Hematopoietic multipotent progenitor cell treated with erythropoietin and hydrocortisone succinate and interleukin-3 and kit ligand, for 8 days (in vitro differentiated cells): ENCODE measurements at regions not wholly inside any gene's neighbourhood (a gene's known extent, or its start where the extent isn't known, plus 50 kb on each side); places are given as distances from the start of the nearest gene placed in this dataset.
A peak's percentile ranks its signal among the peaks of the same experiment; 100 is the strongest.
"Not testable (repeated sequence)": the region's sequence is repeated elsewhere in the genome, so short reads cannot be mapped to it uniquely, and the experiment has no call there.

Experiments
- DNase-seq: peaks from one replicate; pipeline ENCODE4 v3.0.0-alpha.2; 2015

DNA sequence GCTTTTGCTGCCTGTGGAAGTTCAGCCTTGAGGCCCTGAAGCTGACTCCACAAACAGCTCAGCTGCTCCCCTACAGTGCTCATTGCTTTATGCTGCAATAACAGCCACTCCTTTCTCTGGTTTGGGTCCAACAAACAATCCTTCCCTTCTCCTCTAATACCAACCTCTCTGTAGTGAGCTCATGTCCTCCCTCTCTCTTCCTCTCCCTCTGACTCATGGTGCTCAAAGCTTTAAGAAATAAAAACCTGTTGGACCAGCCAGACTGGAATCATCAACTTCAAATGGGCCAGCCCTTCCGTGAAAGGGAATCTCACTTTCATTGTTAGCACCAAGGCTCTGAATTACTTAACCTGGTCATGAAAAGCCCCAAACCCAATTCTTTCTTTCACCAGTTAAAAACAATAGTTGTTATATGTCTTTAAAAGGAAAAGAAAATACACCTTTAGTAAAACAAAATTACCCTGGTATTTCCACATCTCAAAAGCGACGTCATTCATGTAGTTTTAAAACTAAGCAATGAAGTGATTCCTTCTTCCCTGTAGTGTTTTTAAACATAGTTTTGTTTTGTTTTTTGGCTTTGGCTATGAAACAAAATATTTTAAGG lies 126.4 kb downstream of the DUSP6 start:
- DNase-seq, result no peak

DNA sequence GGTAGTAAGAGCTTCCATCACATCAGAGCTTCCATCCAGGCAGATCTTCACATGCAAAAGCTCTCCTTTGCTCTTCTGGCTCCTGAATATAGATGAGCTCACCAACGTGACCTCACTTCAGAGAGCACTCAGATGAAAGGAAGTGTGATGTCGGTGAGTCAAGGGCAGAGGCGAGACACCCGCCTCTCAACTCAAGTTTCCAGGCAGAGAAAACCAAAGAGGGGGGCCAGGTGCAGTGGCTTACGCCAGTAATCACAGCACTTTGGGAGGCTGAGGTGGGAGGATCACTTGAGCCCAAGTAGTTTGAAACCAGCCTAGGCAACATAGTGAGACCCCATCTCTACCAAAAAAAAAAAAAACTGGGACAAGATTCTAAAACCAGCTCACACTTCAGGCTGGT lies 126.9 kb downstream of the DUSP6 start:
- DNase-seq, result no peak

DNA sequence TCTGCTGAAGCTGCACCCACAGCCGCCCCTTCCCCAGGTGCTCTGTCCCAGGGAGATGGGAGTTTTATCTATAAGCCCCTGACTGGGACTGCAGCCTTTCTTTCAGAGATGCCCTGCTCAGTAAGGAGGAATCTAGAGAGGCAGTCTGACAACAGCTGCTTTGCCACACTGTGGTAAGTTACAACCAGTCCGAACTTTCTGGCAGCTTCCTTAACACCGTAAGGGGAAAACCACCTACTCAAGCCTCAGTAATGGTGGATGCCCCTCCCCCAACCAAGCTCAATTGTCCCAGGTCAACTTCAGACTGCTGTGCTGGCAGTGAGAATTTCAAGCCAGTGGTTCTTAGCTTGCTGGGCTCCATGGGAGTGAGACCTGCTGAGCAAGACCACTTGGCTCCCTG lies 129.7 kb downstream of the DUSP6 start:
- DNase-seq, result not testable (repeated sequence)

DNA sequence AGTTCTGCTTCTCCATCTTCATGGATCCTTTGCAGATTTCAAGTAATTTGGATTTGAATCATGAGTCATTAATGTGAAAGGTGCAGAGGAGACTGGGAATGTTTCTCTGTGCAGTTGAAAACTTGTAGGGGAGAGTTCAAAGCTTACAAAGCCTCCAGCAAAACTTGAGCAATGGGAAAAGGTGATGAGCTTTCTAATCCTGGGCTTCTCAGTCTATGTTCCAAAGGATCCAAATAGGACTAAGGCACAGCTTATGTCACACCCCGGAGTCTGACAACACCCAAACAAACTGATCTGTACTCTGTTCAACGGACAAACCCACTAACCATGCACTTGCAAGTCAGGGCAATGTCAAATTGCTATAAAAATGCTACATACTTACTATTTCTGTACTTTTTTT lies 134.8 kb downstream of the DUSP6 start:
- DNase-seq, result no peak

DNA sequence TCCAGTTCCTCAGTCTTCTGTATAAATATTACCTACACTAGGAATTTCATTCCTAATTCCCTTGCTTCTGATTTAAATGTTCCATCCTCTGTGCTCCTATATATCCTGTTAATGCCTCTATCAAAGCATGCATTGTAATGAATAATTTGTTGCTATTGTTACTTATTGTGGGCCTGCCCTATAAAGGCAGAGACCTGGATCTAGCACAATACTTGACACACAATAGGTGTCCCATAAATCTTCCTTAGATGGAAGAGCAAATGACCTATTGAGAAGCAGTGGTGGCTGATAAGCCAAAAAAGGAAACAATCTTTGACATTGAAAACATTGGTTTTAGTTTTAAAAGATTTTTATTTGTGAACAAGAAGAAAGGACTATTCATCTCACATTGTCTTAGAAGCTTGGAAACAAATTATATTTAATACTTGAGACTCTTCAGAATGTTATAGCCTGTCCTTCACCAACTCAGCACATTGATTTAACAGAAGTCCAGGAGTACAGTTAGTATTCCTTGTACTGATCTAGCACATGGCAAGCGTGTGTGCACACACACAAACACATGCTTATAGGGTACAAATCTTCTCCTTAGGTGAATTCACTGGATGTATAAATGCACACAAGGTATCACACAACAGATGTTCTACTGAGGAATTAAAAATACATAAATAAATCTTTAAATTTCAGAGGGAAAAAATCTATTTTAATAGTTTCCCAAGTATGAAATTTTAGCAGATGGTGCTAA lies 135.9 kb downstream of the DUSP6 start:
- no peak for DNase-seq

DNA sequence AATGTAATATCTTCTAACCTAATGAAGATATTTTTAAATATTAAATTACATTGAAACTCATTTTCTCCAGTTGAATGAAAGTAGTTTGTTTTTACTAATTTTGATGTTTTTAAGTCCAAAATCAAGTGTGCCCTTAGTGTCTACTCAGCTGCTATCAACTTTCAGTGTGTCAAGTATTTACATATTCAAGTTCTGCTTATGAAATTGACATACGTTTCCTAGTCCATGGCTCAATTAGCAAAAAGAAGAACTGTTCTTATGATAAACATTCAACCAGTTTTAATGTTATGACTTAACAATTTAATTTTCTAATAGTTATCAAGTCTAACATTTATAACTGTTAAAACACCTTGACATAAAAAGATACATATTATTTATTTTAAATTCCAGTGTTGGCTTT lies 137.1 kb downstream of the DUSP6 start:
- no peak for DNase-seq

DNA sequence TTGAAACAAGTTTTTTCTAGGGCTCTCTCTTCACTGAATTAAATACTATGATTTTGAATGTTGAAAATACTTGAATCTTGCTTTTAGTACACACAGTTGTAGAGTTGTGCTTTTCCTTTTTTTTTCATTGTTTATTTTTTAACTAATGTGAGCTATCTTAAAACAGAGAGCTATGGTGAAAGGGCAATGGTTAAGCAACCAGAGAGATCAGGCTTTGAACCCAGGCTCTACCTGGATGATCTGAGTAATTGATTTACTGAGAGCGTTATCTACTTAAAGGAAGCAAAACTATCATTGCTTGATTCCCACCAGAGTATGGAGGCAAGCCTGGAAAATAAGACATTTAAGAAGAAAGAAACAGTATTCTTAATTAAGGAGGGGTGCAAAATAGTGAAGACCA lies 138.6 kb downstream of the DUSP6 start:
- DNase-seq, result no peak

DNA sequence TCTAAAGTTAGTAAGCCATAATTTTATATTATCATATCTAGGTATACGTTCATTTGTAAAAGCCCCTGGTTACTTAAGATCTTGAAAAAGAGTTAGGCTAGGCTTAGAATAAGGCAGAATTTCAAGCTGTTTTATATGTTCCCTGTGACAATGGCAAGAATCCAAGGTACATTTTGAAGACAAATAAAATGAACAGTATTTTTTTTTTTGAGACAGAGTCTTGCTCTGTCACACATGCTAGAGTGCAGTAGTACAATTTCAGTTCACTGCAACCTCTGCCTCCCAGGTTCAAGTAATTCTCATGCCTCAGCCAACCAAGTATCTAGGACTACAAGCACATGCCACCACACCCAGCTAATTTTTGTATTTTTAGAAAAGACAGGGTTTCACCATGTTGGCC lies 139.2 kb downstream of the DUSP6 start:
- DNase-seq, result no peak

DNA sequence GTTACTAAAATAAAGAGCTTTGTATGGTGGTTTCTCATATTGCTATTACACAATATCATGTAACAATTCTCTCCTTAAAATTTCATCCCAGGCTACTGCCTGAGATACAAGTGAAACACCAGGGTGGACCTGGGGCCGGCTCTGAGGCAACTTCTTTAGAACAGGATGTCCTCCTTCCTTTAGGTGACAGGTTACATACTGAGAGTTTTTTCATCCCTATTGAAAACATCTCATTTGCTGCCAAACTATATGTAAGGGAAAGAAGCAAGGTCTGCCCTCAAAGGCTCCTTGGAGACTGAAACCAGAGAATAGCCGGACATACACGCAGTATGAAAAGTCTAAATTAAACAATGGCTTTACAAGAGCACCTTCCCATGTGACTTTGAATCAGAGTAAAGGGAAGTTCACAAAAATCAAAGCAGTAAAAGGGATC lies 139.9 kb downstream of the DUSP6 start:
- no peak for DNase-seq

DNA sequence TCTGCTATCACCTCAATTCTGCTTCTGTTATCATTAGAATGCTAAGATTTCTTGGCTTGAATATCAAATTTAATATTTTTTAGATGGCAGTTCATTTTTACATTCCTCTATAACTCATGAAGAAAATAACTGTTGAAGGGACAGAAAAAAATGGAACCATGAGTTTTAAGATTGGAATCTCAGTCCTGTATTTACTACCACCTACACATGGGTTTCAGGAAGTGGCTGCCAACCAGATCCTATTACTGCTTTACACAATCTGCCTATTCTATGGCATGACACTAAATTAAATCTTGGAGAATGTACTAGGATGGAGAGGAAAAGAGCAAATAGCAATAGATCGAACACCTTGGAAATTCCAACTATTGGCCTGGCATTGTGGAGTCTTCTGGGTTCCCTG lies 140.8 kb downstream of the DUSP6 start:
- no peak for DNase-seq

DNA sequence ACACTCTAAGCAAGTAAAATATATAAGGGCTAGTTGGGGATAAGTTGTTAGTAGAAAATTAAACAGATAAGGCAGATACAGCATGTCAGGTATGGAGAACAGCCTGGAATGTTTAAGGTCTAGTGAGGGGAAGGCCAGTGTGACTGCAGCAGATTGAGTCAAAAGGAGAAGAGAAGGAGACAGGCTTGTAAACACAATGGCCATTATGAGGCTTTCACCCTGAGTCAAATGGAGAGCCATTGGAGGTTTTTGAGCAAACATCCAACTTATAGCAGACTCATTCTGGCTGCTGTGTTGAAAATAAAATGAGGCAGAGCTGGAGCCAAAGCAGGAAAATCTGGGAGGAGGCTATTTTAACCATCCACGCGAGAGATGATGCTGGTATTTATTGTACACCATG lies 142.0 kb downstream of the DUSP6 start:
- DNase-seq, result no peak

DNA sequence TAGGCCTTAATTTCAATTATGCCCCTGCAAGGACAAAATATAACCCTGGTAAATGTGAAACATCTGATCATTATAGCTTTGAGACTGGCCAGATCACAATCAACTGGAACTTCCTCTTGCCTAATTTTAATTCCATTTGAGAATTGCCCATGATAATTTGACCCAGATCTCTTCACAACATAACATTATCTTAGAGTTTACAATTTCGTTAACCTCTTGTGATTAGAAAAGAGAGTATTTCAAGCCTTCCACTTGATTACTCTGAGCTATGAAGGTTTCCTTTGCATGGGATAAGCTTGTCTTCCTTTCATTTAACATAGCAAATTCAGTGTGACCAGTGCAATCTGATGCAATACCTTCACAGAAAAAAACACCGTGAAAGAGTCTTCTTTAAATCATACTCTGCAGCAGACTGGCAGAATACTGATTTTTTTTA lies 143.6 kb downstream of the DUSP6 start:
- DNase-seq, result no peak

DNA sequence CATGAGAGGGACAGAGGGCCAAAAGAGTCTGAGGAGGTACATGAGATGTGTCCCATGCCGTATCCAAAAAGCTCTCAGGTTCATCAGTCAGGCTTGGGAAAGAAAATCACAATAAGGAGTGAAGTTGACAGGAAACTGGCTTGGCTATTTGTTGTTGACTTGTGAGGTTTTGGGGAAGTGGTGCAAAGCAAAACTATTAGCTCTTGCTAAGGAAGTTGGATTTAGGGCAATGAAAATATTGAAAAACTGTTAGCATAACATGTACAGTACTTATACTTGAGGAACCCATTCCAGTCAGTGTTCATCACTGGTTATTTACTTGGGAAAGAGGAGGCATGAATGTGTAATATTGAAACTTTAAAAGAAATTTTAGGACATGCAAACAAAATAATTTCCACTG lies 145.9 kb downstream of the DUSP6 start:
- no peak for DNase-seq

DNA sequence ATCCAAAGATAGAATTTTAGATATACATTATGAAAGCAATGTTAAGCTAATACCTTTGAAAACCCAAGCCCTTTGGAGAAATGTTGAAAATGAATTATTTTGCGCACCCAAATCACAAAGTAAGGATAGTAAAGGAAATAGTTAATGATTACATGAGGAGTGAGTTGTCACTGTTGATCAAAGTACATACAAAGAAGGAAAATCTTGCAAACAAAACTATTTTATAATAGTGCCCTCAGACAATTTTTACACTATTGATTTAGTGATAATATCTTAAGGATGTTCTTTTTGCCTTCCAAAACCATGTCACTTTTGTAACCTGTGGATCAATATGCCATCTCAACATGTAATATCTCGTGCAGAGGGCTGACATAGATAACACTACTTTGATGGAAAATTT lies 146.8 kb downstream of the DUSP6 start:
- no peak for DNase-seq

DNA sequence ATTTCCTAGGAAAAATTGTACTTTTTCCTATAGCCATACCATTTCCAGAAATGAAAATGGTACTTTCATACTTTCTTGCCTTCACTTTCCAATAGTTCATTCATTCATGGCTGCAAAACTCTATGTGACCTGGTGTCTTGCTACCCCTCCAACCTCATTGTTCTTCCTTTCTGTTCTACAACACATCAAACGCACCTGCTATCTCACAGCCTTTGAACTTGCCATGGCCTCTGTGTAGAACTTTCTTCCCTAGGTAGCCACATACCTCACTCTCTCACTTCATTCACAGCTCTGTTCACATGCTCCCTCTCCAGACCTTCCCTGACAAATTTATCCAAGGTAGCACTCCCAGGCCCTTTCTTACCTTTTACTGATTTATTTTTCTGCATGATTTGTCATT lies 149.2 kb downstream of the DUSP6 start:
- DNase-seq, result no peak

DNA sequence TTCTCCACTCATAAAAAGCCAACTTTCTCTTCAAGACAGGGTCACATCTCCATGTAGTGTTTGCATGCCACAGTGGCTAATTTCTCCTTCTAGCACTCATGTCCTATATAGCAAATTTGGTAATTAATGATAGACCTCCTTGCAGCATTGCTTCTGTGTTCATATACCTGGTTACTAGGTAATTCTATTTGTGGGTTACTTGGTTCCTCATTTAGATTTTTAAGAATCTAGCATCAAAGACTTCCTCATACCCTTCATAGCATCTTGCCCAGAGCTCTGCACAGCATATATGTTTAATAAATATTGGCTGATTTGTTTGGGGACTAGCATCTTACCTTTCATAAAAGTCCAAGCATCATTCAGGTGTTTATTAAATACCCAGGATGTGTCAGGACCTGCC lies 152.1 kb downstream of the DUSP6 start:
- no peak for DNase-seq

DNA sequence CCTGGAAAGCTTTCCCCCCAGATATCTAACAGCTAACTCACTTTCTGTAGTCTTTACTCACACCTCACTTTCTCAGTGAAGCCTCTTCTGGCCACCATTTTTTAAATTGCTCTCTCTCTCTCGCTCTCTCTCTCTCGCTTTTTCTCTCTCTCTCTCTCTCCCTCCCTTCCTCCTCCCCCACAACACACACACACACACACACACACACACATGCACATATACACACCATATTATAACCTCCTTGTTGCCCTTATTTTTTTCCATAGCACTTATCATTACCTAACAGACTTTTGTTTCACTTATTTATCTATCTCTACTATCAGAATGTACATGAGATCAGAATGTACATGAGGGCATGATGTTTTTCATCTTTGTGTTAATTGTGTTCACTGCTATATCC lies 156.8 kb downstream of the DUSP6 start:
- peak; percentile 5 for DNase-seq

DNA sequence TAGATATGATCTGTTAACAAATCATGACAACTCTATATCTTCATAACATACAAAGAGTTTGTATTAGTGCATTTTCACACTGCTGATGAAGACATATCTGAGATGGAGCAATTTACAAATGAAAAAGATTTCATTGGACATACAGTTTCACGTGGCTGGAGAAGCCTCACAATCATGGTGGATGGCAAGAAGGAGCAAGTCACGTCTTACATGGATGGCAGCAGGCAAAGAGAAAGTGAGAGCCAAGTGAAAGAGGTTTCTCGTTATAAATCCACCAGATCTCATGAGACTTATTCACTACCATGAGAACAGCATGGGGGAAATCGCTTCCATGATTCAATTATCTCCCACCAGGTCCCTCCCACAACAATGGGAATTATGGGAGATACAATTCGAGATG lies 157.6 kb downstream of the DUSP6 start:
- DNase-seq, result no peak

DNA sequence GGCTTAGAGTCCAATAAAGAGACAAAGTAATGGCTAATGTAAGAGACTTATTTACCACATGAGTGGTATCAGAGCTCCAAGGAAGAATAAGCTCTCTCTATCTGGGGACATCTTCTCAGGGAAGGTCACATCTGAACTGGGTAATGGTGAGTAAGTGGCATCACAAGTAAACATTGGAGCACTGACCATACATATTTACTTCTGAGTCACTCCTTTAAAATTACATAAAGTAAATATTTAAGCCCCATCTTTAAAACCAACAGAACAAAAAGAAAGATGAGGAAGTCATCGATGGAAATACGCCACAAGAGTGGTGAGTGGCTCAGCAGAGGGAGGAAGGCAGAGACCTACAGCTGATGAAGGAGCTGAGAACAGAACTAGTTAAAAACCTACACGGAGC lies 159.9 kb downstream of the DUSP6 start:
- no peak for DNase-seq

DNA sequence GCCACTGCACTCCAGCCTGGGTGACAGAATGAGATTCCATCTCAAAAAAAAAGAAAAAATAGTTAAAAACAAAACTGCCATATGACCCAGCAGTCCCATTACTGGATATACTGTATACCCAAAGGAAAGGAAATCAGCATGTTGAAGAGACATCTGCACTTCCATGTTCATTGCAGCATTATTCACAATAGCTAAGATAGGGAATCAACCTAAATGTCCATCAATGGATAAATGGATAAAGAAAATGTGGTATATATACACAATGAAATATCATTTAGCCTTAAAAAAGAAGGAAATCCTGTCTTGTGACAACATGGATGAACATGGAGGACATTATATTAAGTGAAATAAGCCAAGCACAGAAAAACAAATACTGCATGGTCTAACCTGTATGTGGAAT lies 160.7 kb downstream of the DUSP6 start:
- not testable (repeated sequence) for DNase-seq

DNA sequence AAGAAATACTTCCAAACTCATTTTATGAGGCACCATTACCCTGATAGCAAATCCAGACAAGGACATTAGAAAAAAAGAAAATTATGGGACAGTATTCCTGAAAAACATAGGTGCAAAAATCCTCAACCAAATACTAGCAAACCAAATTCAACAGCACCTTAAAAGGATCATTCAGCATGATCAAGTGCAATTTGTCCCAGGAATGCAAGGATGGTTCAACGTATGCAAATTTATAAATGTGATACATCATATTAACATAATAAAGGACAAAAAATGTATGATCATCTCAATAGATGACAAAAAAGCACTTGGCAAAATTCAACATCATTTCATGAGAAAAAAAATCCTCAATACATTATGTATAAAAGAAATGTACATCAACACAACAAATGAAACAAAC lies 162.9 kb downstream of the DUSP6 start:
- no peak for DNase-seq

DNA sequence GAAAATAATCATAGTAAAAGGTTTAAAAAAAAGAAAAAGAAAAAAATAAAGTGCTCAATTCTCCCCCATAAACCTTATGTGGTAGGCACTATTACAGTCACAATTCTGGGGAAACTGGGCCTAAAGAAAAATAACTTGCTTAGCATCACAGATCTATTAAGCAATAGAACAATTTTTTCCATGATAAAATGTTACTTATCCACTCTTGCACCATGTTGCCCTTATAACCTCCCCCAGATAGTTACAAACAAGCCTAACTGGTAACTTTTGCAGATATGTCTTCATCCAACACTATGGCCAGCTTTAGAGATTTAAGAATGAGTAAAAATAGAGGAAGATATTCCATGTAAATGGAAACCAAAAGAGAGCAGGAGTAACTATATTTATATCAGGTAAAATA lies 164.8 kb downstream of the DUSP6 start:
- no peak for DNase-seq

DNA sequence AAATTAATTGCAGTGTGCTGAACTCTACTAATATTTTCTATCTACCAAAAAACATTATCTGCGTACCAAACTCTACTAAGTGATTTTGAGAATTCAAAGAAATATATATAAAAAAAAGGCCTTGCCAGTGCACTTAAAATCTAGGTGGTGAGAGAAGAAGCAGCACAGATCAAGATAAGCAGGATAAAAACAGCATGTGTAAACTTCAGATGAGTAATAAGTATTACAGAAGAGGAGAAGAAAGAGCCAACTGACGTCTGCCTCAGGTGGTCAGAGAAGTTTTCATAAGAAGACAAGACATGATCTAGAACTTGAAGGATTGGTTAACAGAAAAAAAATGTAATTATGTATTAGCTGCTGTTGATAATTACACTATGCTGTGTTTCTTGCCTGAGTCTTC lies 166.4 kb downstream of the DUSP6 start:
- DNase-seq, result no peak

DNA sequence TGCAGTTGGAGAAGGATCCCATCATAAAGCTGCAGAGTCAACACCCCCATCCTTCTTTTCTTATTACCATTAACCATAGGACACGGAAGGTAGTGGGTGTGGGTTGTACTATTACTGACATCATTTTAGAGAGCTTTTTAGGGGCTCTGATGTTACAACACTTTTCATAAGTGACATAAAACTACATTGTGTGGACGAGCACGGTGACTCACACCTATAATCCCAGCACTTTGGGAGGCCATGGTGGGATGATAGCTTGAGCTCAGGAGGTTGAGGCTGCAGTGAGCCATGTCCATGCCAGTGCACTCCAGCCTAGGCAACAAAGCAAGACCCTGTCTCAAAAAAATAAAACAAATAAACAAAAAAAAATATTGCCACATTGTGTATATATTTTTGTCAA lies 167.1 kb downstream of the DUSP6 start:
- no peak for DNase-seq

DNA sequence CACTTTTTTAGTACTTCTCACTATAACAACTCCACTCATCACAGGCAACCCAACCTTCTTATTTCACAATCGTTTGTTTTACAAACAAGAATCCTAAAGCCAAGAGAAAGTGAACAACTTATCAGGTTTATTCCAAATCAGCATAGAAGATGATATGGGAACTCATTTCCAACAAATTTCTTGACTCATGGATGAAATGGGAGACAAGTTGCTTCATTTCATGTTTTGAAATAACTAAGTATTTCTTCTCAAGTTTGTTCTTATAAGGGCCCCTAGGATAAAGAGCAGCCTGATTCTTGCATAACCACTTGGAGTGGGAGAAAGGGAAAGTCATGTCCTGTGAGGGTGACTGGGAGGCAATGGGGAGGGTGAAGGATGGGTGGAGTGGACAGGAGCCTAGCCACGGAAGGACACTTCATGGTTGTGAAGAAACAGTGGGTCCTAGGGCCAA lies 168.3 kb downstream of the DUSP6 start:
- DNase-seq, result no peak
